SK-MEL-5 (cell line): ENCODE measurements at regions not wholly inside any gene's neighbourhood (a gene's known extent, or its start where the extent isn't known, plus 50 kb on each side); places are given as distances from the start of the nearest gene placed in this dataset.

Experiments used
- DNase-seq: peaks from one replicate; pipeline ENCODE4 v3.0.0-alpha.2; 2016; ENCODE audit warnings: low read depth, low spot score
- in situ Hi-C: cut with HindIII; loops from 2 replicates; pipeline ENCODE4 v1.10.0; 2016; ENCODE audit warnings: low sequenced_read_pairs, high pct_unique_total_duplicates, low pct_unique_long_range_greater_than_20kb

DNA sequence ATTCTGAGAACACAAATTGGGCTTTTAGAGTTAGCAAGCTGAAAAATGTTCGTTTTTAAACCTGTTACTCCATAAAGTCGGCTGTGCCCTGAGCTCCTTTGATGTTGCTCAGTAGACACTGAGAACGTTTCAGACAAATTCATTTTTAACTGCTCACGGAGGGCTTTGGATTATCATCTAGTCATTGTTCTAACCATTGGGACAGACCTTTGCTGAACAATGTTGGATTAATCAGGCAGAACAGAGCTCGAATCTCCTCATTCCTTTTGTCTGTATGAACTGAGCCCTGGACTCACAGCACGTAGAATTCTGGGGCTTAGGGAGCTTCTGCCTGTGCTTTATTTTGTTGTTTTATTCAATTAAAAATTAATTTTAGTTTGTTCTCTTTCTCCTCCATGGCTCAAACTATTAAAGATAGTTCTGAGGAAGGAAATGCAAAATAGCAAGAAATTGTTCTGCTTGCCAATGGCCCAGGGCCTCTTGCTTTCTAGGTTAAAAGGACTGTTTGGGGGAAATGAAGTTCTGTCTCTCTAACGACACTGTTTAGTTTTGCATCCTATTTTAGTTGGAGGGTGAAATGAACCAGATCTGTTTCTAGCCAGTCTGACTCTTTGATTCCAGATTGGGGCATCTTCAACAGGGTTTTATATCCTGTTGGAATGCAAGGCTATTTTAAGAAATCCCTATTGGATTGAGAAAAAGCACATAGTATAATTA lies 114.7 kb upstream of the CXCR4 start:
- no peak for DNase-seq
- in situ Hi-C loops, result no loop called here

DNA sequence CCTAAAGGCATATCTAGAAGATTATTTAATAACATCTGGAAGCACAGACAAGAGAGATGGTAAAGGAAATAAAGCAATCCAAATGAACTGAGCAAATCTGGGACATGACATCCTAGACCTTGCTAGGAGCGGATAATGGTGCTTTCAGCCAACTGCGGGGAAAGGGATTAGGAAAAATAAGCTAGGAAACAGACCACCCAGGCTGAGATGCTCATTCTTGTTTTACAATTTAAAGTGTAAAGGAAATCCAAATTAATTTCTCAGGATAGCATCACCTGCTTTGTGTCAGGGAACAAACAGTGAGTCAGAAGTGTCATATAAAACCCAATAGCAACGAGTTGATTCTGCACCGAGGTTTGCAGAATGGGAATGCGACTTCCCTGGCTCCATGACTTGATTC lies 112.5 kb upstream of the CXCR4 start:
- in situ Hi-C loops, result no loop called here
- no peak for DNase-seq

DNA sequence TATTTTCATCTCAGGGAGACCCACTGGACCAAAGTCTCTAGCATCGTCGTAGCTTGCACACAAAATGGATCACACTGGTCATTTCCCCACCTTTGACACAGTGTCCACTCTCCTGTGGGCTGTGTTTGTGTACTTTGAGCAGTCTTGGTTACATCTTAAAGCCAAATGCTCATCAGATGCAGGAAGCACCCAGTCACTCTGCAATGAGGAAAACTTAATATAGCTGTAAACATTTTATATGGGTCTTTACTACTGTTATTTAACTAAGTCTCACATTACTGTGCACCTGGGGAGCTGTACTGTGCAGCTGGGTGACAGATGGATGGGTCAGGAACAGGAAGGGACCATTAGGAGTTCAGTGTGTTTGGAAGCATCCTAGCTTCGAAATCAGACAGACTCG lies 109.0 kb upstream of the CXCR4 start:
- in situ Hi-C loops, result no loop called here
- DNase-seq, result no peak

- DNase-seq, result no peak
- in situ Hi-C loops, result no loop called here
Measured at GRCh38 chr2:136225950-136226835, 108.2 kb upstream of the CXCR4 start.

- no peak for DNase-seq
Measured at GRCh38 chr2:136223274-136223673, 105.3 kb upstream of the CXCR4 start.

GRCh38 chr2:136222862-136223261 lies 104.9 kb upstream of the CXCR4 start:
- in situ Hi-C loops, result no loop called here
- DNase-seq, result no peak

More at GRCh38 chr2:136223274-136223673, 105.3 kb upstream of the CXCR4 start:
- in situ Hi-C loops, result no loop called here

GRCh38 chr2:136221026-136221425 lies 103.1 kb upstream of the CXCR4 start:
- no peak for DNase-seq
- in situ Hi-C loops, result no loop called here

GRCh38 chr2:136219963-136220362 lies 102.0 kb upstream of the CXCR4 start:
- DNase-seq, result no peak
- in situ Hi-C loops, result no loop called here

- DNase-seq, result no peak
- in situ Hi-C loops, result no loop called here
Measured at GRCh38 chr2:136219341-136219740, 101.4 kb upstream of the CXCR4 start.

GRCh38 chr2:136217996-136218395 lies 100.0 kb upstream of the CXCR4 start:
- no peak for DNase-seq
- in situ Hi-C loops, result no loop called here

DNA sequence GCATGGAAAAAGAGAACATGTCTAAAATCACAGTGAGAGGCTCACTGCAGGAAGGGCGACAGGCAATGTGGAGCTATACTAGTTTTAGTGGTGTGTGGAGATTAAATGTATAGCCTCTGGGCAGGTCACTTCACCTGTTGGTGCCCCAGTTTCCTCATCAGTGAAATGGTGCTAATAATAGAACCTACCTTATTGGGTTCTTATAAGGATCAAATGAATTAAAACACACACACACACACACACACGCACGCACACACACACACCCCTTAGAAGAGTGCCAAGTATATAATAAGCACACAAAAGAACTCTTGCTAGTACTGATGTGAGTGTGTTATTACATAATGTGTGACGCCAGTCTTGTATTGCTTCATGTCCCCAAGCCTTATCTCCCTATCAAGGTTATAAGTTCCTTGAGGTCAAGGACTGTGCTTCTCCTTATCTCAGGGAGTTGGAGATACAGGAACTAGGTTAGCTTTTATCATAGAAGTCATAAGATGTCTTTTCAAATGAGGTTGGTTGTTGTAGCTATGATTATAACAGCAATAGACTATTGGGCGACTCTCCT lies 98.0 kb upstream of the CXCR4 start:
- in situ Hi-C loops, result no loop called here
- DNase-seq, result no peak

- in situ Hi-C loops, result no loop called here
- DNase-seq, result no peak
Measured at GRCh38 chr2:136215449-136215848, 97.5 kb upstream of the CXCR4 start.

DNA sequence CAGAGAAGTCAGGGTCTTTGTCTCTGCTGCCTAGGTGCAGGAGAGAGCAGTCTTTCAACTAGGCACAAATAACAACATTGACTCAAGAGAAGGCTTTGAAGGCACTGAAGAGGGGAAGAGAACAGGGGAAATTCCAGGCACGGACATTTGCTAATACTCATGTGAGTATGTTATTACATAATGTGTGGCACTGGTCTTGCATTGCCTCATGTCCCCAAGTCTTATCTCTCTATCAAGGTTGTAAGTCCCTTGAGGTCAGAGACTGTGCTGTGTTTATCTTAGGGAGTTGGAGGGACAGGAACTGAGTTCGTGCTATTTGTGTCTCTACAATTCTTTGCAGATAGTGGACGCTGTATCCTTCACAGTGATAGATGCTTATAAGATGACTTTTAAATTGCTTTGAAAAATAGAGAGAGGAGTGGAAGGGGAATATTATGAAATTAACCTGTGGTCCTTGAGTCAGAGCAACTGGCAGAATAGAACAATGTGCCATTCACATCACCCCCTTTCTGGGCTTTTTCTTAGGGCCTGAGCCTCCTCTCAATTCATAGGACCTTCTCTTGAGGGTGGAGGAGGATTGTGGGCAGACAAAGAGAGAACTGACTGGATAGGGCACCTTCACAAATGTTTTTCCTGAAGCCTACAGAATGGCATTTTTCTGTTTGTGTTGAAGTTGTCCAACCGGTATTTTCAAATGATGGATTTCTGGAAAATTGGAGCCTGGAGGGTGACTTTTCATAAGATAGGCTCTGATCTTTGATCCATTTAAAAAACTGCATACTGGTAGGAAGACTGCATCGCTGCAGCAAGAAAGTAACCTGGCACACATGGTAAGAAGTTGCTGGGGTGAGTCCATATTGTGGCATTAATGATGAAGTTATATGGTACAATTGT lies 96.6 kb upstream of the CXCR4 start:
- DNase-seq, result peak; percentile 31
- in situ Hi-C loops, result no loop called here

GRCh38 chr2:136213836-136214235 lies 95.9 kb upstream of the CXCR4 start:
- DNase-seq, result no peak
- in situ Hi-C loops, result no loop called here

- in situ Hi-C loops, result no loop called here
- no peak for DNase-seq
Measured at GRCh38 chr2:136212426-136213378, 94.8 kb upstream of the CXCR4 start.

DNA sequence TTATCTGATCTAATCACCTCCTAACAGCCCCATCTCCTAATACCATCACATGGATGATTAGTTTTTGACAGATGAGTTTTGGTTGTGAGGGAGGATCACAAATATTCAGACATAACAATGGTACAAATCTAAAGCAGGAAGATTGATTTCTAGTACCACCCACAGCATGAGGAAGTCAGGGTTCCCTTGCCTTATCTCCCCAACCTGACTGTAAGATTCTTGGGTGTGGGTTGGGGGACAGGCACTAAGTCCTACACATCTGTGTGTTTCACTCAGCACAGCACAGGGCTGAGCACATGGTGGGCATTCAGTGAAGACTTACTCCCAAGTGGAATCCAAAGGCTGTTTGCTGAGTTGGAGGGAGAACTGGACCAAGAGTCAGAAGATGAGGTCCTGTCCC lies 93.8 kb upstream of the CXCR4 start:
- DNase-seq, result no peak
- in situ Hi-C loops, result no loop called here

DNA sequence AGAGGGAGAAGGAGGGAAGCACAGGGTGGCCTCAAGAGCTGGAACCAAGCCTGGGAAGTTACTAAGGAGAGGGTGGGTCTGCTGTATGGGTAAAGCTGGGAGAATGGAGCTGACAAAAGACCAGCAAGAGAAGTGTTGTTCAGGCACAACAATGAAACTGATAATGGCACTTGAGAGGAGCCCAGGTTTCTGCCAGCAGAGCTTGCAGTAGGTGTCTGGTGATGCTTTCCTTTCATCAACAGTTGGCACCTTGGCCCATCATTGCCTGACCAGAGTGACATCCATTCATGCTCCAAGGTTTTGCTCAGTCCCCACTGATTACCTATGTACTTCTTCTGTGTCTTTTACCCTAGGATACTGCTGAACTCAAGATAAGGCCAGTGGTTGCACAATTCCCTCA lies 92.9 kb upstream of the CXCR4 start:
- no peak for DNase-seq
- in situ Hi-C loops, result no loop called here
